A549 (cell line): ENCODE measurements at regions not wholly inside any gene's neighbourhood (a gene's known extent, or its start where the extent isn't known, plus 50 kb on each side); places are given as distances from the start of the nearest gene placed in this dataset.

Source experiments
- ATAC-seq, 2 experiments: fragments of 200-7000 bp in 1 of 2; fragments of >200 bp in 1 of 2; cut with Nextera tagmentation in 1 of 2; cut with Tn5 transposase in 1 of 2; 3 replicates each; pipeline versions ENCODE4 v1.8.0 to v1.9.1; 2018 to 2020; ENCODE audit warnings: mild to moderate bottlenecking in 1 of 2, moderate library complexity in 1 of 2
- CTCF ChIA-PET: fragments of 300-600 bp; sonication (Branson Sonifier 250); formaldehyde crosslinking; extraction: SDS; loops from one replicate; lab custom pipeline; 2021; ENCODE audit warnings: antibody characterized with exemption, inconsistent platforms; lab: Yijun Ruan, JAX
- POLR2A ChIA-PET: fragments of 350-600 bp; formaldehyde crosslinking; extraction: SDS; loops from one replicate; lab custom pipeline; 2021; ENCODE audit warnings: antibody characterized with exemption, inconsistent platforms; lab: Yijun Ruan, JAX
- DNase-seq, 2 experiments: peaks; one replicate each; pipeline versions ENCODE4 v3.0.0 to v3.0.0-alpha.2; 2011 to 2016; ENCODE audit warnings: low read depth in 1 of 2, low spot score in 1 of 2
- FAIRE-seq: peaks from 2 replicates; lab custom pipeline; 2011; peaks lifted over from hg19 to GRCh38; lab: Jason Lieb, UNC
- H3K27ac ChIP-seq, 2 experiments: fragments of >200 bp; sonication (Bioruptor Twin); formaldehyde crosslinking; 3 replicates each; pipeline ENCODE4 v1.5.1; 2016 to 2017
- H3K4me1 ChIP-seq: fragments of >200 bp; sonication (Bioruptor Twin); formaldehyde crosslinking; 3 replicates; pipeline ENCODE4 v1.6.1; 2016
- H3K4me2 ChIP-seq: fragments of >200 bp; sonication (Bioruptor Twin); formaldehyde crosslinking; 3 replicates; pipeline ENCODE4 v1.6.1; 2016
- H3K4me3 ChIP-seq: fragments of >200 bp; sonication (Bioruptor Twin); formaldehyde crosslinking; 3 replicates; pipeline ENCODE4 v1.5.1; 2016
- H3K9me3 ChIP-seq: fragments of >200 bp; sonication (Bioruptor Twin); formaldehyde crosslinking; 3 replicates; pipeline ENCODE4 v1.6.1; 2016
- CEBPB ChIP-seq, 2 experiments: fragments of >200 bp in 1 of 2; sonication (Bioruptor Twin) in 1 of 2; formaldehyde crosslinking in 1 of 2; IDR thresholded peaks; 2 replicates each; pipeline ENCODE4 v1.6.1; 2012 to 2016
- CHD2 ChIP-seq: fragments of 150-350 bp; IDR thresholded peaks from 2 replicates; pipeline ENCODE4 v1.6.1; 2014; ENCODE audit warnings: low read length; ENCODE audit not compliant: partially characterized antibody
- CHD4 ChIP-seq: fragments of 200-600 bp; sonication (generic); IDR thresholded peaks from 2 replicates; pipeline ENCODE4 v1.6.1; 2016; ENCODE audit warnings: antibody characterized with exemption, mild to moderate bottlenecking, borderline replicate concordance
- ESRRA ChIP-seq: fragments of 150-350 bp; IDR thresholded peaks from 2 replicates; pipeline ENCODE4 v1.6.1; 2014; ENCODE audit warnings: mild to moderate bottlenecking, low read length, borderline replicate concordance
- FOSB ChIP-seq: fragments of 250-450 bp; sonication (Bioruptor Pico); IDR thresholded peaks from 2 replicates; pipeline ENCODE4 v1.5.0; 2020; ENCODE audit warnings: mild to moderate bottlenecking, moderate library complexity
- GATA3 ChIP-seq: IDR thresholded peaks from 2 replicates; pipeline ENCODE4 v1.6.1; 2012; ENCODE audit warnings: borderline replicate concordance
- HOXA7 ChIP-seq: fragments of 250-450 bp; sonication (Bioruptor Pico); IDR thresholded peaks from 2 replicates; pipeline ENCODE4 v1.5.0; 2020; ENCODE audit warnings: mild to moderate bottlenecking, moderate library complexity
- HOXB13 ChIP-seq: fragments of 250-450 bp; sonication (Bioruptor Pico); IDR thresholded peaks from 2 replicates; pipeline ENCODE4 v1.5.0; 2020; ENCODE audit warnings: low read depth, mild to moderate bottlenecking, moderate library complexity
- JUNB ChIP-seq: fragments of >200 bp; sonication (Bioruptor Twin); formaldehyde crosslinking; IDR thresholded peaks from 2 replicates; pipeline ENCODE4 v1.6.1; 2016
- KDM1A ChIP-seq: fragments of 200-600 bp; sonication (generic); IDR thresholded peaks from 2 replicates; pipeline ENCODE4 v1.6.1; 2016; ENCODE audit warnings: low read depth, mild to moderate bottlenecking
- MAFK ChIP-seq: fragments of 450-650 bp; IDR thresholded peaks from 2 replicates; pipeline ENCODE4 v1.6.1; 2014; ENCODE audit not compliant: partially characterized antibody
- MAZ ChIP-seq: fragments of 150-350 bp; IDR thresholded peaks from 2 replicates; pipeline ENCODE4 v1.6.1; 2014; ENCODE audit warnings: antibody characterized with exemption, low read depth, low read length, borderline replicate concordance
- POLR2AphosphoS2 ChIP-seq: conservative IDR thresholded peaks from 2 replicates; pipeline ENCODE4 v1.6.1; 2012; ENCODE audit warnings: low read length, improper control_type of control experiment, inconsistent platforms
- RCOR1 ChIP-seq: fragments of 150-350 bp; IDR thresholded peaks from 2 replicates; pipeline ENCODE4 v1.6.1; 2014; ENCODE audit warnings: antibody characterized with exemption, low read length, low read depth
- RNF2 ChIP-seq: fragments of 200-600 bp; sonication (generic); IDR thresholded peaks from 2 replicates; pipeline ENCODE4 v1.6.1; 2016; ENCODE audit warnings: low read depth, mild to moderate bottlenecking, antibody characterized with exemption, moderate library complexity, borderline replicate concordance
- TFCP2L1 ChIP-seq: fragments of 250-450 bp; sonication (Bioruptor Pico); IDR thresholded peaks from 2 replicates; pipeline ENCODE4 v1.5.0; 2021; ENCODE audit warnings: mild to moderate bottlenecking
- ZFP36 ChIP-seq: fragments of 450-650 bp; IDR thresholded peaks from 2 replicates; pipeline ENCODE4 v1.6.1; 2014; ENCODE audit warnings: borderline replicate concordance; ENCODE audit not compliant: partially characterized antibody
- ZNF302 ChIP-seq: fragments of 250-450 bp; sonication (Bioruptor Pico); IDR thresholded peaks from 2 replicates; pipeline ENCODE4 v1.9.0; 2021; ENCODE audit warnings: inconsistent platforms, mild to moderate bottlenecking, moderate library complexity
- WGBS: methylation state at CpG from one replicate; pipeline ENCODE4 v1.1.6; 2017; ENCODE audit errors: missing lambda C conversion rate; 5-methylcytosine and 5-hydroxymethylcytosine counted together
- TF ChIP-seq, protein P1 (sequence below): fragments of >200 bp; sonication (Bioruptor Twin); formaldehyde crosslinking; IDR thresholded peaks from 3 replicates; pipeline ENCODE4 v1.6.1; 2016
- TF ChIP-seq, protein P2 (sequence below): fragments of 200-600 bp; sonication (generic); IDR thresholded peaks from 2 replicates; pipeline ENCODE4 v1.6.1; 2016; ENCODE audit warnings: antibody characterized with exemption, mild to moderate bottlenecking, moderate library complexity
- TF ChIP-seq, protein P3 (sequence below): IDR thresholded peaks from 2 replicates; pipeline ENCODE4 v1.6.1; 2012; ENCODE audit warnings: low read depth, borderline replicate concordance
- TF ChIP-seq, protein P4 (sequence below): fragments of 150-350 bp; IDR thresholded peaks from 2 replicates; pipeline ENCODE4 v1.6.1; 2014; ENCODE audit warnings: low read depth, mild to moderate bottlenecking, low read length
- TF ChIP-seq, protein P5 (sequence below): IDR thresholded peaks from 2 replicates; pipeline ENCODE4 v1.6.1; 2012

DNA sequence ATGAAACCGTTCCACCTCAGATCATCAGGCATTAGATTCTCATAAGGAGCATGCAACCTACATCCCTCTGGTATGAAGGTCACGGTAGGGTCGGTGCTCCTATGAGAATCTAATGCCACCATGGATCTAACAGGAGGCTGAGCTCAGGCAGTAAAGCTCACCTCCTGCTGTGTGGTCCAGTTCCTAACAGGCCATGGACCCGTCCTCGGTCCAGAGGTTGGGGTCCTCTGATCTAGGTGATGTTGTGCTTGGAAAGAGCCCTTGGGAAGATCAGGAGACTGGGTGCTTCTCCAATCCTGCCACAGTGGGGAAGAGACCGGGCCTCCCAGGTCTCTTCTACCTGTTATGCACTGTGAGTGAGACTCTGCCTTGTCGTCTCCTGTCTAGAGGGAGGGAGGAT lies 104.6 kb downstream of the ACKR3 start:
- ChIA-PET POLR2A (no interaction called here), CTCF (no interaction called here)
- FAIRE-seq, result no peak
- no peak for DNase-seq
- TF ChIP-seq GATA3 (no peak), ZNF302 (CRISPR knock-in tag) (no peak), ESRRA (no peak), FOSB (no peak), JUNB (no peak), HOXB13 (no peak), RCOR1 (no peak), HOXA7 (CRISPR knock-in tag) (no peak), ZFP36 (no peak), MAZ (no peak), TFCP2L1 (CRISPR knock-in tag) (no peak), MAFK (no peak), CEBPB (IDR thresholded peaks at IDR 0.05) (no peak)
- TF ChIP-seq, protein P1, sequence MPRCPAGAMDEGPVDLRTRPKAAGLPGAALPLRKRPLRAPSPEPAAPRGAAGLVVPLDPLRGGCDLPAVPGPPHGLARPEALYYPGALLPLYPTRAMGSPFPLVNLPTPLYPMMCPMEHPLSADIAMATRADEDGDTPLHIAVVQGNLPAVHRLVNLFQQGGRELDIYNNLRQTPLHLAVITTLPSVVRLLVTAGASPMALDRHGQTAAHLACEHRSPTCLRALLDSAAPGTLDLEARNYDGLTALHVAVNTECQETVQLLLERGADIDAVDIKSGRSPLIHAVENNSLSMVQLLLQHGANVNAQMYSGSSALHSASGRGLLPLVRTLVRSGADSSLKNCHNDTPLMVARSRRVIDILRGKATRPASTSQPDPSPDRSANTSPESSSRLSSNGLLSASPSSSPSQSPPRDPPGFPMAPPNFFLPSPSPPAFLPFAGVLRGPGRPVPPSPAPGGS, result no peak
- TF ChIP-seq, protein P2, sequence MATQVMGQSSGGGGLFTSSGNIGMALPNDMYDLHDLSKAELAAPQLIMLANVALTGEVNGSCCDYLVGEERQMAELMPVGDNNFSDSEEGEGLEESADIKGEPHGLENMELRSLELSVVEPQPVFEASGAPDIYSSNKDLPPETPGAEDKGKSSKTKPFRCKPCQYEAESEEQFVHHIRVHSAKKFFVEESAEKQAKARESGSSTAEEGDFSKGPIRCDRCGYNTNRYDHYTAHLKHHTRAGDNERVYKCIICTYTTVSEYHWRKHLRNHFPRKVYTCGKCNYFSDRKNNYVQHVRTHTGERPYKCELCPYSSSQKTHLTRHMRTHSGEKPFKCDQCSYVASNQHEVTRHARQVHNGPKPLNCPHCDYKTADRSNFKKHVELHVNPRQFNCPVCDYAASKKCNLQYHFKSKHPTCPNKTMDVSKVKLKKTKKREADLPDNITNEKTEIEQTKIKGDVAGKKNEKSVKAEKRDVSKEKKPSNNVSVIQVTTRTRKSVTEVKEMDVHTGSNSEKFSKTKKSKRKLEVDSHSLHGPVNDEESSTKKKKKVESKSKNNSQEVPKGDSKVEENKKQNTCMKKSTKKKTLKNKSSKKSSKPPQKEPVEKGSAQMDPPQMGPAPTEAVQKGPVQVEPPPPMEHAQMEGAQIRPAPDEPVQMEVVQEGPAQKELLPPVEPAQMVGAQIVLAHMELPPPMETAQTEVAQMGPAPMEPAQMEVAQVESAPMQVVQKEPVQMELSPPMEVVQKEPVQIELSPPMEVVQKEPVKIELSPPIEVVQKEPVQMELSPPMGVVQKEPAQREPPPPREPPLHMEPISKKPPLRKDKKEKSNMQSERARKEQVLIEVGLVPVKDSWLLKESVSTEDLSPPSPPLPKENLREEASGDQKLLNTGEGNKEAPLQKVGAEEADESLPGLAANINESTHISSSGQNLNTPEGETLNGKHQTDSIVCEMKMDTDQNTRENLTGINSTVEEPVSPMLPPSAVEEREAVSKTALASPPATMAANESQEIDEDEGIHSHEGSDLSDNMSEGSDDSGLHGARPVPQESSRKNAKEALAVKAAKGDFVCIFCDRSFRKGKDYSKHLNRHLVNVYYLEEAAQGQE, result no peak
- TF ChIP-seq, protein P3, sequence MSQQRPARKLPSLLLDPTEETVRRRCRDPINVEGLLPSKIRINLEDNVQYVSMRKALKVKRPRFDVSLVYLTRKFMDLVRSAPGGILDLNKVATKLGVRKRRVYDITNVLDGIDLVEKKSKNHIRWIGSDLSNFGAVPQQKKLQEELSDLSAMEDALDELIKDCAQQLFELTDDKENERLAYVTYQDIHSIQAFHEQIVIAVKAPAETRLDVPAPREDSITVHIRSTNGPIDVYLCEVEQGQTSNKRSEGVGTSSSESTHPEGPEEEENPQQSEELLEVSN, result no peak
- 0 out of 3 replicates have a peak, but pooled peaks cover 6% of the 10 kb centered on the region for H3K4me1 ChIP-seq
- no peak overlapping the region for H3K4me3 ChIP-seq
- H3K9me3 ChIP-seq, result peaks cover 25% of the 10 kb centered on the region
- no peak overlapping the region for H3K4me2 ChIP-seq
- ATAC-seq, result no peak
- WGBS, result 24% methylated on average over 7 of the region's 7 CpGs
- H3K27ac ChIP-seq, result no peak overlapping the region

DNA sequence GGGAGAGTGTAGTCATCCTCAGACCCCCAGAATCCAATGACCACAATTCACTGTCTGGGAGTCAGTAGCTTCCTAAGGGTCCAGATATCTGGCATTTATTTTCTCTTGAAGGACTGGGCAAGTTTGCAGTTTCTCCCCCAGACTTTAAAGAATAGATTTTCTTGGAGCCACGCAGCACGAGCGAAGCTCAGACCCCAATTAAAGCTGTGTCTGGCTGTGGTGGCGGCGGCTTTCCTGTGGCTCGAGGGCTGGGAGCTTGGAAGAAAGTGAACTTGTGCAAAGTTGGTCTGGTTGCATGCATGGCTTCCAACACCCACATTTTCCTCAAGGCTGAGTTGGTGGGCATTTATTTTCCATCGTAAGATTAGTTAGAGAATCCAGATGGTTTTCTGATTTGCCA lies 105.0 kb downstream of the ACKR3 start:
- TF ChIP-seq, protein P4, sequence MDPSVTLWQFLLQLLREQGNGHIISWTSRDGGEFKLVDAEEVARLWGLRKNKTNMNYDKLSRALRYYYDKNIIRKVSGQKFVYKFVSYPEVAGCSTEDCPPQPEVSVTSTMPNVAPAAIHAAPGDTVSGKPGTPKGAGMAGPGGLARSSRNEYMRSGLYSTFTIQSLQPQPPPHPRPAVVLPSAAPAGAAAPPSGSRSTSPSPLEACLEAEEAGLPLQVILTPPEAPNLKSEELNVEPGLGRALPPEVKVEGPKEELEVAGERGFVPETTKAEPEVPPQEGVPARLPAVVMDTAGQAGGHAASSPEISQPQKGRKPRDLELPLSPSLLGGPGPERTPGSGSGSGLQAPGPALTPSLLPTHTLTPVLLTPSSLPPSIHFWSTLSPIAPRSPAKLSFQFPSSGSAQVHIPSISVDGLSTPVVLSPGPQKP, result no peak
- TF ChIP-seq, protein P5, sequence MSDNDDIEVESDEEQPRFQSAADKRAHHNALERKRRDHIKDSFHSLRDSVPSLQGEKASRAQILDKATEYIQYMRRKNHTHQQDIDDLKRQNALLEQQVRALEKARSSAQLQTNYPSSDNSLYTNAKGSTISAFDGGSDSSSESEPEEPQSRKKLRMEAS, result no peak
- TF ChIP-seq POLR2AphosphoS2, result no peak
- TF ChIP-seq CHD2, result no peak
- no peak for TF ChIP-seq KDM1A
- no peak for TF ChIP-seq TFCP2L1 (CRISPR knock-in tag)
- TF ChIP-seq CHD4, result no peak
- TF ChIP-seq RNF2, result no peak
- no peak for TF ChIP-seq CEBPB (IDR thresholded peaks at IDR 0.05)
- TF ChIP-seq, all 56 proteins: peak for 0
- WGBS, result 50% methylated on average over 7 of the region's 7 CpGs
- no peak overlapping the region for H3K4me3 ChIP-seq
- H3K4me1 ChIP-seq, result 0 out of 3 replicates have a peak, but pooled peaks cover 6% of the 10 kb centered on the region
- ChIA-PET POLR2A (no interaction called here), CTCF (no interaction called here)
- H3K9me3 ChIP-seq, result peaks cover 21% of the 10 kb centered on the region
- no peak for FAIRE-seq
- ATAC-seq, result no peak
- no peak for DNase-seq
- no peak overlapping the region for H3K4me2 ChIP-seq
- no peak overlapping the region for H3K27ac ChIP-seq
